Peyer's patch (tissue), 4 donors: ENCODE measurements at regions not wholly inside any gene's neighbourhood (a gene's known extent, or its start where the extent isn't known, plus 50 kb on each side); places are given as distances from the start of the nearest gene placed in this dataset.

Source experiments
- CTCF ChIP-seq, 6 experiments: fragments of 450-650 bp in 4 of 6; fragments of 200-600 bp in 2 of 6; sonication (generic) in 1 of 6; IDR thresholded peaks; one replicate each; pipeline ENCODE4 v1.5.1; 2017 to 2019; ENCODE audit warnings: antibody characterized with exemption in 6 of 6, mild to moderate bottlenecking in 3 of 6, moderate library complexity in 1 of 6
- POLR2A ChIP-seq, 2 donors: fragments of 450-650 bp; IDR thresholded peaks; one replicate each; pipeline ENCODE4 v1.5.1; 2017; ENCODE audit warnings: antibody characterized with exemption in 2 of 2, mild to moderate bottlenecking in 2 of 2, moderate library complexity in 2 of 2

DNA sequence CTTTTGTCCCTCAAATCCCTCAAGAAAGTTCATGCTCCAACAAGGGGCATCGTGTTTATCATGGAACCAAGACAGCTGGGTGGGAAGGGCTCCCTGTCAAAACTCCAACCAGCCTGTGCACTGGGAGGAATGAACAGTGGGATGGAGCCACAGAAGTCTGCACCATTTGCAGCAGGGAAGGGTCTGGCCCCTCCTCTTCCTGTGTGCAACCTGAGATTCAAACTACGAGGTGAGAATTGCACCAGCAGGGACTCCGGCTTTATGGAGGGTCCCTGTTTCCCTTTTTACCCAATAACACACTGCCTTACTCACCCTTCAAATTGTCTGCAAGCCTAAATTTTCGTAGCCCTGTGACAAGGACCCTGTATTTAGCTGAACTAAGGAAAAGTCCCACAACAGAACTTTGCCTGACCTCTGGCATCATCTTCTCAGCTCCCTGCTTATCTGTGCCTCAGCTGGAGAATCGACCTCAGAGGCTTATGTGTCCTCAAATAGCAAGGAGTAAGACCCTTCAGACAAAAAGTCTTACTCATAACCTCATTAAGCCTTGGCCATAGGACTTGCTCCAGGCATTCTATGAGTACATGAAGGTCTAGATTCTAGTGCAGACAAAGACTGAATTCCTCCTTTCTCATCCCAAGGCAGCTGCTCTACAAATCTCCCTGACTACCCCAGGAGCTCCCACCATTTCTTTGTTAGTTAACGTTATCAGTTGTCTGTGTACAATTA lies 178.3 kb upstream of the SERPINE2 start:
- TF ChIP-seq CTCF (IDR thresholded peaks at IDR 0.05) (no peak), POLR2A (IDR thresholded peaks at IDR 0.05) (no peak)
